ENCODE measurements at regions not wholly inside any gene's neighbourhood (a gene's known extent, or its start where the extent isn't known, plus 50 kb on each side); places are given as distances from the start of the nearest gene placed in this dataset.

DNA sequence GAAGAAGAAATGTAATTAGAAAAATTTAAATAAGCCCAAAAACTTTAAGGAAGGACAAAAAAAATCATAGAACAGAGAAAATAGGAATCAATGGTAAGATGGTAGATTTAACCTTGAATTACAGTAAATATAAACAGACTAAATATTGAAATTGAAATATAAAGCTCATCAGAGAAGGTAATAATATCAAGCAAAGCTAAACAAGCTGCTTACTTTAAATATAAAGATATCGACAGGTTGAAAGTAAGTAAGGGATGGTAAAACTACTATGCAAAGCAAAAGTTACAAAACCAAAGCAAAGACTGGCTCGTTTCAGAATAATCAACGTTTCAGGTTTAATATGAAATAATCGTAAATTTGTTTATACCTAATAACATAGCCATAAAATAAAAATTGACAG, 137.0 kb upstream of the KCNJ15 start:
- TF ChIP-seq POLR2A (IDR thresholded peaks at IDR 0.05; ENCODE audit: low read depth, low read length) (no peak), IRF4 (IDR thresholded peaks at IDR 0.05; ENCODE audit: low read depth, low read length) (no peak), JUNB (IDR thresholded peaks at IDR 0.05) (no peak), EZH2 (IDR thresholded peaks at IDR 0.05; ENCODE audit: borderline replicate concordance, control insufficient read depth, low read depth, low read length) (no peak), ESRRA (IDR thresholded peaks at IDR 0.05; ENCODE audit: low read length) (no peak), CTCF (IDR thresholded peaks at IDR 0.05 in 2 of 3, conservative IDR thresholded peaks at IDR 0.05 in 1 of 3; ENCODE audit: control insufficient read depth in 2 of 3, extremely low read depth in 1 of 3, insufficient read depth in 1 of 3, low read depth in 3 of 3, low read length in 3 of 3) (no peak), EED (IDR thresholded peaks at IDR 0.05; ENCODE audit: low read depth) (no peak), TAF1 (IDR thresholded peaks at IDR 0.05; ENCODE audit: borderline replicate concordance, low read depth, low read length) (no peak), KDM1A (IDR thresholded peaks at IDR 0.05; ENCODE audit: borderline replicate concordance) (no peak), ETV6 (conservative IDR thresholded peaks at IDR 0.05 in 1 of 2, IDR thresholded peaks at IDR 0.05 in 1 of 2; ENCODE audit: borderline replicate concordance in 1 of 2, low read depth in 1 of 2) (no peak), NFYA (IDR thresholded peaks at IDR 0.05; ENCODE audit: borderline replicate concordance, low read depth, low read length) (no peak), ZBED1 (IDR thresholded peaks at IDR 0.05; ENCODE audit: borderline replicate concordance) (no peak)
- TF ChIP-seq, protein P1, sequence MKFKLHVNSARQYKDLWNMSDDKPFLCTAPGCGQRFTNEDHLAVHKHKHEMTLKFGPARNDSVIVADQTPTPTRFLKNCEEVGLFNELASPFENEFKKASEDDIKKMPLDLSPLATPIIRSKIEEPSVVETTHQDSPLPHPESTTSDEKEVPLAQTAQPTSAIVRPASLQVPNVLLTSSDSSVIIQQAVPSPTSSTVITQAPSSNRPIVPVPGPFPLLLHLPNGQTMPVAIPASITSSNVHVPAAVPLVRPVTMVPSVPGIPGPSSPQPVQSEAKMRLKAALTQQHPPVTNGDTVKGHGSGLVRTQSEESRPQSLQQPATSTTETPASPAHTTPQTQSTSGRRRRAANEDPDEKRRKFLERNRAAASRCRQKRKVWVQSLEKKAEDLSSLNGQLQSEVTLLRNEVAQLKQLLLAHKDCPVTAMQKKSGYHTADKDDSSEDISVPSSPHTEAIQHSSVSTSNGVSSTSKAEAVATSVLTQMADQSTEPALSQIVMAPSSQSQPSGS (IDR thresholded peaks at IDR 0.05; ENCODE audit: low read length) = no peak
